CD4-positive, alpha-beta T cell treated with Interleukin-17A for 1 hour (primary cell): ENCODE measurements at regions not wholly inside any gene's neighbourhood (a gene's known extent, or its start where the extent isn't known, plus 50 kb on each side); places are given as distances from the start of the nearest gene placed in this dataset.

Experiments used
- DNase-seq: peaks from one replicate; pipeline ENCODE4 v3.0.0-alpha.2; 2020

DNA sequence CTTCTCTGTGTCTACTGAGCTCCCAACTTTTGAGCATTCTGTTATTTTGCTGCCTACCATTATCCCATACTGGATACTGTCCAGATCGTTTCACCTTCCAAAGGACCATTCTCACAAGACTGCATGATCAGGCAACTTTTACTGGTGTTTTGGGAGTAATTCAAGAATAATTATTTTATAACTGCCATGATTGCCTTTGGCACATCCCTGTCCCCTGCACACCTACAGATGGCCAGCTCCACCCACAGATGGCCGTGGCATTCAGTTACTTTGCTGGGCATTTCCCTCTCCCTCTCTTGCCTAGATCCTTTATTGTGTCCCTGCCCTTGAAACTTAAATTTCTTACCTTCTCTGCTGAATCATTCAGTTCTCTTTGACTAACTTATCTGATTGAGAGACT lies 263.9 kb downstream of the DIPK2A start:
- DNase-seq = no peak

DNA sequence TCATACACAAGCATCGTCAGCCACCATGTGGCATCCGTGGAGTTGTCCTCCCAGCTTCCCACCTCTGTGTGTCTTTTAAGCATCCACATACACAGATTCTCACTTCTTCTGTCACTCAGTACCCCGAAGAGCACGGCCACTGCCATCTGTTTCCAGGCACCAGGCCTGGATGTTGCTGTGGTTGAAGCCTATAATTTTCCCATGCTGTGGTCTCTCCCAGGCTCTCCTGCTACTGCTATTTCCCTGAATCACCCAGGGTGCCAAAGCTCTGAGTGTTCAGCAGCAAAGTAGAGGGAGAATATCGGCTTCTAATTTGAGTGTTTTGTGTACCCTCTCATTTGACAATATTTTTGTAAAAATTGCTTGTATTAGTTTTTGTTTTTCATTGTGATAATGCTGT lies 265.7 kb downstream of the DIPK2A start:
- DNase-seq = no peak

DNA sequence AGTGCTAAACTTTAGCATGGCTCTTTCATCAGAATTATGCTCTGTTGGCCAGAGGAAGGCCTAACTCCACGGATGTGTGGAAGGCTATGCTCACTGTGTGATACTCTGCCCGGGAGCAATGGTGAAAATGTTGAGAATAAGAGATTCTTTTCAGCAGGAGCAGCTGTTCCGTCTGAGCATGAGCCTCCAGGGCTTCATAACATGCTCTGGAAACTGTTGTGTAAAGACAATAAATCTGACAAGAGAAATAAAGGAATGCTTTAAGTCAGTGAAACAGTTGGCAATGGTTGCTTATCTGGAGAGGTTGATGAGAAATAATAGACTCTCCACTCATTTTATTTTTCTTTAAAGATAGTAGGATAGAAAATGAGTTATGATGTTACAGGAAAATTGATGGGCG lies 269.8 kb downstream of the DIPK2A start:
- no peak for DNase-seq

DNA sequence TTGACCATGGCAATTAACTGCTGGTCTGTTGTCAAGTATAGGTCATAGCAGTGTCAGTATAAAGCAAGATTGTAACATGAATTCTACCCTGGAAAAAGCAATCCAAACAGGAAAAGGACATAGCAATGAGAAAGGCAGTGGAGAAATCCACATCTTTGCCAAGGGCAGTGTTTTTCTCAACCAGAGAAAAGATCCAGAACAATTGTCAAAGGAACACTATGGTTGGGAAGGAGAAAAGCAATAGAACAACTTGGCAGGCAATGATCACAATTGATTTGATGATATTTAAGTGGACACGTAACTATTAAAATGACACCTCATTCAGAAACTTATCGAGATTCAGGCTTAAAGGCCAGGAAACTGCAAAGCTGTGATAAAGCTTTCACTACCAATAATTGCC lies 271.1 kb downstream of the DIPK2A start:
- no peak for DNase-seq

DNA sequence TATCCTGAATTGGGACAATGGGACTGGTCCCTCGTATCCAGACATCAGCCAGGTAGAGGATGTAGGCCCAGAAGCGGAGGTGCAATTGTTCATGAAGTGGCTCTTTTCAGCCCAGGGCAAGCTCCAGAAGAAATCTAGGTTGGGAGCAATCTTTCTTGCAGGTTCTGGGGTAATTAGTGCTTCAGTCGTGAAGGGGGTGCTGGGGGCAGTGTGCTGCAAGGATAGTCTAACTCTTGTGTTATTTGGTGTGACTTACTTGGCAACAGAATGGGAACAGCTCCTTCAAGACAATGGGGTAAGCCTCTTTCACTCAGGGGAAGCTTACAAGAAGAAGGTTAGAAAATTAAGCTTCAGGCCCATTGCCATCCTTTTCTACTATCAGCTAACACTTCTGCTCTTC lies 273.0 kb downstream of the DIPK2A start:
- DNase-seq = no peak

DNA sequence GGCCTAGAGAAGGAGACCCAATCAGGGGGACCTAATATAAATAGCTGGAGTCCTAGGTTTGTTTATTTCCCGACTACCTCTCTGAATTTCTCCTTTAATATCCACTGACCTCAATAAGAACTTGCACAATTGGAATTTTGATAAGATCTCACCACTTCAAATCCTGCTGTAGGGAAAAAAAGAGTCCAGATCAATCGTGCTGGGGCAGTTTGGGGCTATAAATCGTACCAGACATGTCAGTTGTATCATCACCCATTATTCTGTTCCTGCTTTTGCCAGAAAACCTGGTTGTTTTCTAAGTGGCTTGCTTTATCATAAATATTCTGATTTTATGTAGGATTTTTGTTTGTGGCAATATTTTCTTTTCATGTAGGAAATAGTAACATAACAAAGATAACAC lies 281.3 kb downstream of the DIPK2A start:
- no peak for DNase-seq

DNA sequence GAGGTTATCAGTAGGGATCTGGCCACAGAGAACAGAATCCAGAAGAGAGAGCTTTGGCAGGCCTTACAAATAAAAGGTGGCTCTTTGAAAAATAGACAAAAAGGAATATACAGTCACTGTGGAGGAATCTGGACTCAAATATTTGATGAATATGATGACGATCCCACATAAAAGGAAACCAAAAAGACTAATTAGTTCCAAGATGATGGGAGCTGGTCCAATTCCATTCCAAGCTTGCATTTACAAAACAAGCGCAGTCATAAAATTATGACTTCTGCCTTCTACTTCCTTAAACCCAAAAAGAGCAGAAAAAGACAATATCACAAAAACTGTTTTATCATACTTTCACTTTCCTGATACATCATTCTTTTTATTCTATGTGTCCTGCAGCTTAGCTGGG lies 285.8 kb downstream of the DIPK2A start:
- no peak for DNase-seq

DNA sequence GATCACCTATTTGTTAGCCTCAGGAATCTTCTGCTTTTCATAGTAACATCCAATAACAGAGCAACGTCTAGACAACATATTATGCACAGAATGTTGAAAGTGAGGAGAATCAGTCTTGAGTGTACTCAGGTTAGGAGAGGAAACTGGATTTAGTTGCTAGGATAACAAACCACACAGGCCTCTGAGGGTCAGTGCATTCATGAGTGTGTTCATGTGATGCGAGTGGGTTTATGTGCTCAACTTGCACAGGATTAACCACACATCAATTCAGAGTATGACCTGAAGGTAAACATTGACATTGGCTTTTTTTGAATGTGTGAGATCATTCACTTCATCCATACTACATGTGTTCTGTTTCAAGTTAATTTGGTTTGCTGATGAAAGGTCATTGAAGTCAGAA lies 287.6 kb downstream of the DIPK2A start:
- DNase-seq = no peak

DNA sequence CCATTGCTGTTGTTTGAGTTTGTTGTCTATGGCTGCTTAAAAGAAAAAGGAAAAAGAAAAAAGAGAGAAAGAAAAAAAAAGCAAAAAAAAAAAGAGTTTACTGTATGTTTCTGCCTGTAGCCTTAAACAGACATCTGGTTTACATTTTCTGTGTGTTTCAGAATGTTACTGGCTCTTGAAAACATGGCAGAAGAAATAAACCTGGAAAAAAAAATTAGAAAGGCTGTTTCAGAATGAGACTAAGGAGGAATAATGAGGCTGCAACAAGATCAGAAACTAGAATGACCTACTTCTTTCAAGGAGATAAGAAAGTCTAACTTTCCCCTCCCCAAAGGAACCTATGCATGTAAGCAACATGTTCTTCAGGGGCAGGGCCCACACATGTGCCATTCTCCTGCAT lies 292.1 kb downstream of the DIPK2A start:
- no peak for DNase-seq

DNA sequence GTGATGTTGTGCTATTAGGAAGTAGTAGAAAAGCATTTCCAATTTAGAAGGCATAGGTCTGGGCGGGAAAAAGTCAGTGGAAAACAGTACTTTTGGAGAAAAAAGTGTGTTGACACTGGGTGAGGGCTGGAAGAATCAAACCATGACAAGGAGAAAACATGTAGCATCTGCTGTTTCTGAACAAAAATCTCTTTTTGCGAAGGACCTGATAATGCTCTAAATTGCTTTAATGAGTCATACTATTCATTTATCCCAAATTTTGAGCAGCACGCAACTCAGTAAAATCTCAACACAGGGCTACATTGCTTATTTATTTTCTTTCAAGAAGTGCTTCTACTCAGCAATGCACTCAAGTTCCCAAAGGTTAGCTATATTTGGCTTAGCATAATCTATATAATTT lies 292.7 kb downstream of the DIPK2A start:
- no peak for DNase-seq

DNA sequence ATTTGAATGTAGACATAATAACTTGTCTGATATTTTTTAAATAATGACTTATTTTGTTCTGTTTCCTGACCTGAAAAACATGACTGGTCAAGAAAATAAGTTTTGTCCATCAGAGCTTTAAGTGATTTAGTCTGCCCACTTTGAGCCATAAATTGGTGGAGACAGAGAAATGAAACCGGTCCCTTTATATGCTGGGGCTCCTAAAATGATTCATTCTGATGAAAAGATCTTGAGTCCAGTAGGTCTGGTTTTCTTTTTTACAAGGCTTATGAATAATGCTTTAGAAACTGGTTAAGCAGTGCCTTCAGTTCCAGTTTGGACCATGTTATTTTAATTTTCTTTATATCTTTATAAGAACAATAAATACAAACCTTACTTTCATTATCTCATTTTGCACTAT lies 293.2 kb downstream of the DIPK2A start:
- no peak for DNase-seq

DNA sequence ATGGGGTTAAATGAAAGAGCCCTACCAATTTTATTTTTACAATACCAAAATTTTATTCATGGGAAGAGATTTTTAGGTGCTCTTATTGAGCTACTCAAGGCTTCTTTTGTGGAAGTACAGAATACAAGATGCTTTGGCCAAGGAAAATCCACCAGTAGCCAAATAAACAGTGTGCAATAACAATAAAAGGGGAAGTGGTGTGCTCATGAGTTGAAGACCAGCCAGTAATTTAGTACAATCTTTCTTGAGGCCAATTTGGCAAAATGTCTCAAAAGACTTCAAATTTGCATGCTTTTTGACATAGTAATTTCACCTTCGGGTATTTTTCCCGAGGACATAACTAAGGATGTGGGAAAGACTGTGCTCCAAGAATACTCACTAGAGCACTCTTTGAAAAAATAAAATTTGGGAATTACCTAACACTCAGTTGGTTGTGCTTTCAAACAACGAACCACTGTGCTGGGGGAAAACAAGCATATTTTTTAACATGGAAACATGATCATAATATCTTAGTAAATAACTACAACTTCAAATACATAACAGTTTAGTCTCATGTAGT lies 294.0 kb downstream of the DIPK2A start:
- DNase-seq = no peak

DNA sequence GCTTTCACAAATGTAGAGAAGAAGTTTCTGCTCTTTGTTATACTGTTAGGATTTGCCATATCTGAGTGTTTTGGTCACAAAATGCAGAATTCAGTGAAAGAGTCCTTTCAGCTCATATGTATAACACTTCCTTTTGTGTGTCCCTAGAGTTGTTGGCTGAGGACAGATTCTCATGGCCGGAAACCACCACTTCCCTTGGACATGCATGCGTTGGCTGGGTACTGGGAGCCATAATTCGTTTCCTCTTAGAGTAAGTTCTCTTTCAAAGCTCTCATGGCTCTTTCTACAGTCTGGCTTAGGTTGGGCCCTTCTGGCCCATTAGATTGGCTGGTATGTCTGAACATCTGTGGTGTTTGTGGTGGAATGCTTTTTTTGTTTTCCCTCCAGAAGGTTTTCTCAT lies 298.5 kb downstream of the DIPK2A start:
- no peak for DNase-seq

DNA sequence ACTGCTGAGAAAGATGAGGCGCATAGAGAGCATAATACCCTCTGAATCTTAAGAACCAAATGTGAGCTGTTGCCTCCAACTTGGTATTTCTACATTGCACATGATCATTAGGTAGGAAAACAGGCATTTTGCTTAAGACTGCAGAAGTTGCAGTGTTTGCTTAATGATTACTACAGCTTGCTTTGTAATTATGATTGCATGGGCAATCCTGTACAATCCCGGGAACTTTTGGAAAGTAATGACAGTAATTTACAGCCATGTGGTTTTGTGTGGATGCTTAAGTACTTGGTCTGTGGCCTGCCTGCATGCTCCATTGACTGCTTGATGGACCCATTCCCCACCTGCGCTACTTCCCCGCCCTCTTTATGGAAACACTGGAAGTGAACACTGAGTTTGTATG lies 301.1 kb downstream of the DIPK2A start:
- DNase-seq = no peak

DNA sequence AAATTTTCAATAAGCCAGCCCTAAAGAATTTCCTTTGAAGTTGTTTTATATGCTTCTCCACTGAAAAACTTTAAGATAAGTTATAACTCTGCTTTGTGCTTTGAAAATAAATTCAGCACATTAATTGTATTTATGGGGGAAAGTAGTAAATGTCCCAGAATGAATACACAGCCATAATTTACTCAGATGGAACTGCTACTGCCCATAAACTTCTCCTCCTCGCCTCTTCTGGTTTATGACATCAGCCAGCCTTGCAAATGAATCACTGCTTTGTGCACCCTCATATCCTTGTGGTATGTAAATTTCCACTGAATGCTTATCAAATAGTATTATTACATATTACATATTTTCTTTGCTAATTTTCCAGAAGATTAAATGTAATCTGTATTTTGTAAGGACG lies 302.0 kb downstream of the DIPK2A start:
- no peak for DNase-seq

DNA sequence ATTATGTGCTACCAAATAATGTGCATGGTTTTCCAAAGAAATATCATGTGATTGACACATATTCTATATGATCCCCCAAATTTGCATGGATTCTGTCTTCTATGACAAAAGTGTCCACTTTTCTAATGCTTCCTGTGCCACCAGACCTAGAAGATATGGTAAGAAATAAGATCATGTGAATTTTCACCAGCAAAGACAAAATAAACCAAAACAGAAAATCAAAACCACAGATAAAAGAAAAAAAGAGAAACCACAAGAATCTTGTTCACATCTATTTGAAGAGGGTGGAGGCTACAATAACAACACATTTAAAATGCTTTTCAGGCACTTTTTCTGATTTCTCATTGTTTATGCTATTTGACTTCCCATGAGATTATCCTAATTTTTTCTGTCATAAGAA lies 303.4 kb downstream of the DIPK2A start:
- DNase-seq = no peak

DNA sequence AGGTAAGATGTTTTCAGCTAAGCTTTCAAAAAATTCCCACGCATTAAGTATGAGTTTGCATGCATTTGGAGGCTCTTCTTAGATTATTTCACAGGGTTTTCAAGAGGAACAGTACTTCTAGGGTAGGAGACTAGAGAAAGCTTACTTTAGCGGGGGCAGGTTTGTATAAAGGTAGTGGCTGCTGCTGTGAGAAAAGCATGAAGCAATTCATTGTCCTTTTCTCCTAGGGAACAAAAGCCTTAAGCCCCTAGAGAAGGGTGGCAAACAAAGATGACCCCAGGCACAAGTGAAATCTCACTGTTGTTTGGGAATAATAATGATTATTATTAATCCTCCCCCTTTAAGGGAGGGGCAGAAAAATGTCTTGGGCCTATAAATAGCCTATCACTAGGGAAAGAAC lies 310.7 kb downstream of the DIPK2A start:
- DNase-seq = no peak

DNA sequence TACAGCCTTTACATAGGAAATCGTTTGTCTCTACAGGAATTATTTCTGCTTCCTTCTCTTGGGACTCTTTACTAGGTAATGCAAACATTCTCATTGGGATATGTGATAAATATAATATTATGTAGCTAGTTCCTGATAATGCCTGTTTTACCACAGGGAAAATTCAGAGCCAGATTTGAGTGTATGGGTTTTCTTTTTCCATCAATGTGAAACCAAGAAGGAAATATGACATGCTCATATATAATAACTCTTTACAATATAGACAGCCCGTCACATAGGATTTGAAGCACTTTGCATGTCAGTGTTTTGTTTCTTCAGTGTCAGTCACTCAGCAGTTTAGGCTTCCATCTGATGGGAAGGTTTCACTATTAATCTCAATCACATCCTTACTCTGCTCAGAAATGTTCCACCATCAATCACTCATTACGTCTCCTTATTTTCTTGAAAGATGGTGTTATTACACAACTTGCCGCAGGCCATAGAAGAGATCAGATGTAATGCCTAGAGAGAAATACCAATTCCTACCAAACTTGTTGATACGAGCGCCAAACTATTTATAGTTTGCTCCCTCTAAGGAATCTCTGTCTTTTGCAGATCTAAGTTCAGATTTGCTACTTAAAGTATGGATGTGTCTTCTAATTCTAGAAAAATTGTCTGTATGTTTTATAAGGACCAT lies 314.8 kb downstream of the DIPK2A start:
- DNase-seq = no peak

DNA sequence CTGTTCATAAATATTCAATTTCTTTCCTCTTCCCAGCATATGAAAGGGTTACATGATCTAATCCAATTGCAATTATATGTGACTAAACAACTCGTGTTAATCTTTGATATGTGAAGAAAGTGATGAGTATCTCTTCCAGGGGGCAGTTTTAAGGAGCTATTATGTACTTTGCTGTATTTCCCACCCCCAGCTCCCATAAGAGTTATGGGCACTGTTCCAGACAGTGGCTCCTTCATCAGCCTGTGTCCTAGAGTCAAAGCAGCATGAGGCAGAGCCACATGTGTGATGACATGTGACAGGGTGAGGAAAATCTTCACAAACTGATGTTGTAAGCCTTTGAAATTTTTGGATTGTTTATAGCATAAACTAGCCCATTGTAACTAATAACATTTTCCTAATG lies 315.4 kb downstream of the DIPK2A start:
- no peak for DNase-seq

DNA sequence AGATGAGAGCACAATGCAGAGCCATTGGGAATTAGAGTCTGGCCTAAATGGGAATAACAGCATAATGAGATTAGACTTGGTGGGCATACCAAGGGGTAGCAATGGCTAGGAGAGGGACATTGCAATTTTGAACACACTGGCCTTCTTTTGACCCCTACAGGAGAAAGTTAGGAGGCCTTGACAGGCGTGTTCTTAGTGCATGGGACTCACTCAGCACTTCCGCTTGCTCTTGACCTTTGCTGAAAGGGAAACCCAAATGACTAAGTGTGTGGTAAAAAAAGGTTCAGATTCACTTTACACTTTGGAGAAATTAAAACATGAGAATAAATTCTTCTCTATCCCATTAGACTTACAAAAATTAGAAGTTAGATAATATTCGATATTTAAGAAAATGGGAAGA lies 317.4 kb downstream of the DIPK2A start:
- no peak for DNase-seq

DNA sequence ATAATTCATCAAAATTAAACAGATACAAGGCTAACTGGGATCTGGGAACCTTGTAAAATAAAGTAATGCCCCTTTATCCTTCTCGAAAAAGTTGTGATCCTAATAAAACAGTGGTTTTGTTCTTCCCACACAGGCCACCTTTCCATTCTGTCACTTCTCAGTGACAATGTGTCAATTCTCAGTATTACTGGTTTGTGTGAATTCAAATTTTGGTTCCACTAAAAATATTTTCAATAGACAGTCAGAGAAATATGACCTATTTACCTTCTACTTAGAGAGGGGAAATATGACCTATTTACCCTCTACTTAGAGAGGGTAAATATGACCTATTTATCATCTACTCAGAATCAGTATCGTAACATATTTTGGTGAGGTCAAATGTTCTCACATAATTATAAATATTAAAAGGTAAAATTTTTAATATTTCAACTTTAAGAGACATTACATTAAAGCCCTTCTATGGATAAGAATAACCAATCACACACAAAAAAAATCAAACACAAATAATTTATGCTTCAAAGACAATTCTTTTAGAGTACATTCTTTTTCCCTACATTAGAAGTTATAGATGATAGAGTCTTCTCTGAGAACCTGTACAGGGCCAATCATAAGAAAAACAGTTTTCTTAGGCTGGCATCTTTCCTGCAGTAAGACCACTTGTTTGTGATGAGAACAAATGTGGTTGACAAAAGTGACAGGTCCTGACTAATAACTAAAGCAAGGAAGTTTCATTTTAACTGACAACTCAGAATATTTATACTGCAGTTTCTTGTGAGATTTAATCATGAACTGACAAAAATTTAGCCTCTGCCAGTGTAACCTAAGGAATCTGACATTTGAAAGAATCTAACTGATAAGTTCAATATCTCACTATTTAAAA lies 323.3 kb downstream of the DIPK2A start:
- no peak for DNase-seq

DNA sequence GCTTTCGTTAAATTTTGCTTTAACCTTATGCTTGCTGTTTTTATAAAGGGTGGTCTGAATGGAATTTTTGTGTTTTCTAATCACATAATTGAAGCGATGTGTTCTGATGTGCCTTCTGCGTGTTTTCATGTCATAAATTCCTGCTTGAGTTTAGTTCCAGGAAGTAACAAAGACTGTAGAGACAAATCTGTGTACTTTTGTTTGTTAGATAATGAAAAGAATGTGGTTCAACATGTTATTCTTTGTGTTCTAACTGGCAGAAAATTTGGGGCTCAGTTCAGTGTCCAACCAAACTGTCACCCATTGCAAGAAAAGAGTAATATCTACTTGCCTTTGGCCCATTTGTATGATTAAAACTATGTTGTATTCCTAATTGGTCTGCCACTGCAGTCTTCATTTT lies 324.0 kb downstream of the DIPK2A start:
- no peak for DNase-seq

DNA sequence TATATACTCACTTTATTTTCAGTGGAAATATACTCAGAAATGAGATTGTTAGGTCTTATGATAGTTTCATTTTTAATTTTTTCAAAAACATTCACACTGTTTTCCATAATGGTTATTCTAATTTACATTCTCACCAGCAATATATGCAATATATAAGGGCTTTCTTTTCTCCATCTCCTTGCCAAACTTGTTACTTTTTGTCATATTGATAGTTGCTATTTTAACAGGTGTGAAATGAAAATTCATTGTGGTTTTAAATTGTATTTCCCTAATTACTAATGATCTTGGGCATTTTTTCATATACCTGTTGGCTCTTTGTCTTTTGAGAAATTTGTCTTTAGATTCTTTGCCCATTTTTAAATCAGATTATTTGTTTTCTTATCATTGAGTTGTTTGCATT lies 325.2 kb downstream of the DIPK2A start:
- DNase-seq = no peak

DNA sequence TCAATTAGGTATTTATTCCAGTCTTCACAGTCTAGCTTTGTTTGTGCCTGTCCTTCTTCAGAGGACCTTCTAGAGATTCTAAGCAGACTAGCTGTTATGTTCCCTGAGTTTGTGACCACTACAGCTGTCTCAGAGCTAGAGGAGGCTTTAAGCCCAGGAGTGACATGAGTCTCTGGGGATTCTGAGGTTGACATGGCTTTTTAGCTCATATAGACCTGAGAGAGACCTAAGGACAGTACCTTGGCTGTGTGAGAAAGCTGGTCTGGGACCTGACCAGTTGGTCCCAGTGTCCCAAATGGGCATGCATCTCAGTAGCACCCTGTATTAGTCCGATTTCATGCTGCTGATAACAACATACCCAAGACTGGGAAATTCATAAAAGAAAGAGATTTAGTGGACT lies 330.2 kb downstream of the DIPK2A start:
- DNase-seq = no peak
